Adrenal gland (tissue), 5 donors: ENCODE measurements at regions not wholly inside any gene's neighbourhood (a gene's known extent, or its start where the extent isn't known, plus 50 kb on each side); places are given as distances from the start of the nearest gene placed in this dataset.

ENCODE experiments used
- POLR2A ChIP-seq, 2 donors: fragments of 450-650 bp; IDR thresholded peaks; one replicate each; pipeline ENCODE4 v1.6.1; 2017; ENCODE audit warnings: antibody characterized with exemption in 2 of 2, mild to moderate bottlenecking in 2 of 2, moderate library complexity in 1 of 2
- TF ChIP-seq, protein P1 (sequence below), 6 experiments: fragments of 450-650 bp in 4 of 6; fragments of 200-600 bp in 2 of 6; sonication (generic) in 1 of 6; IDR thresholded peaks; 1 replicate in 5 of 6; 2 replicates in 1 of 6; pipeline versions ENCODE4 v1.5.1 to v1.8.0; 2016 to 2021; ENCODE audit warnings: antibody characterized with exemption in 6 of 6, mild to moderate bottlenecking in 2 of 6, moderate library complexity in 1 of 6
- donor health status: DM: no; HTN: no; CAD: no.

GRCh38 chr3:20425138-20425537 lies 239.1 kb upstream of the SGO1 start:
- TF ChIP-seq, protein P1, sequence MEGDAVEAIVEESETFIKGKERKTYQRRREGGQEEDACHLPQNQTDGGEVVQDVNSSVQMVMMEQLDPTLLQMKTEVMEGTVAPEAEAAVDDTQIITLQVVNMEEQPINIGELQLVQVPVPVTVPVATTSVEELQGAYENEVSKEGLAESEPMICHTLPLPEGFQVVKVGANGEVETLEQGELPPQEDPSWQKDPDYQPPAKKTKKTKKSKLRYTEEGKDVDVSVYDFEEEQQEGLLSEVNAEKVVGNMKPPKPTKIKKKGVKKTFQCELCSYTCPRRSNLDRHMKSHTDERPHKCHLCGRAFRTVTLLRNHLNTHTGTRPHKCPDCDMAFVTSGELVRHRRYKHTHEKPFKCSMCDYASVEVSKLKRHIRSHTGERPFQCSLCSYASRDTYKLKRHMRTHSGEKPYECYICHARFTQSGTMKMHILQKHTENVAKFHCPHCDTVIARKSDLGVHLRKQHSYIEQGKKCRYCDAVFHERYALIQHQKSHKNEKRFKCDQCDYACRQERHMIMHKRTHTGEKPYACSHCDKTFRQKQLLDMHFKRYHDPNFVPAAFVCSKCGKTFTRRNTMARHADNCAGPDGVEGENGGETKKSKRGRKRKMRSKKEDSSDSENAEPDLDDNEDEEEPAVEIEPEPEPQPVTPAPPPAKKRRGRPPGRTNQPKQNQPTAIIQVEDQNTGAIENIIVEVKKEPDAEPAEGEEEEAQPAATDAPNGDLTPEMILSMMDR (IDR thresholded peaks at IDR 0.05), result no peak
- TF ChIP-seq POLR2A (IDR thresholded peaks at IDR 0.05), result no peak
